ENCODE measurements at regions not wholly inside any gene's neighbourhood (a gene's known extent, or its start where the extent isn't known, plus 50 kb on each side); places are given as distances from the start of the nearest gene placed in this dataset.
"Not testable (repeated sequence)": the region's sequence is repeated elsewhere in the genome, so short reads cannot be mapped to it uniquely, and the experiment has no call there.

DNA sequence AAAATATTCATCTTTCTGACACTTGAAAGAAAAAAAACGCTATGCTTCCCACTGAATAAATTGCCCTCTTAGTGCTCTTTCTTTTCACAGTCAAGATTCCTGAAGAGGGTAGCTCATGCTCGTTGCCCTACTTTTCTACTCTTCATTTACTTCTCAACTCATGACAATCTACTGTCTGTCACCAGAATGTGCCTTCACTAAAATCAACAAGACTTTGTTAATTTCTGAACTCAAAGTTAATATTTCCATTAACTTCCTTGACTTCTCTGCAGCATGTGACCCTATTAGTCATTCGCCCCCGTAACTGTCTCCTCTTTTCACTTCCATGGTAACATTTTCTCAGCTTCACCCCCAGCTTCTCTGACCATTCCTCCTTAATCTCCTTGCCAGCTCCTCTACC lies 98.9 kb upstream of the MAPRE2 start:
- DNase-seq: no peak

DNA sequence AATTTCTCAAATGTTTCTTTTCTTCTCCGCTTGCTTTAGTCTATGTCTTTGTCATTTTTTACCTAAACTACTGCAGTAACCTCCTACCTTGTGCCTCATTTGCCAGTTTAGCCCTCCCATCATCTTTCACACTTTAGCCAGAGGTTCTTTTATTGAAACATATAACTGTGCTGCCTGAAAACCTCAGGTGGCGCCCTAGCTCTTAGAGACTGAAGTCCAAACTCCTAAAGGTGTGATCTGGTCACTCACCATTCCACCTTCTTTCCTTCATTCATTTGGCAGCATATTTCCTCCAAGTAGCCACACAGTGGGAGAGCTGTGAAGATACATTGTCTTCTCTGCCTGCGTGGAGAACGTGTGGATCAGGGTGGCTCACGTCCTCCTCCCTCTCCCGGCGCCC lies 98.2 kb upstream of the MAPRE2 start:
- no peak for DNase-seq

DNA sequence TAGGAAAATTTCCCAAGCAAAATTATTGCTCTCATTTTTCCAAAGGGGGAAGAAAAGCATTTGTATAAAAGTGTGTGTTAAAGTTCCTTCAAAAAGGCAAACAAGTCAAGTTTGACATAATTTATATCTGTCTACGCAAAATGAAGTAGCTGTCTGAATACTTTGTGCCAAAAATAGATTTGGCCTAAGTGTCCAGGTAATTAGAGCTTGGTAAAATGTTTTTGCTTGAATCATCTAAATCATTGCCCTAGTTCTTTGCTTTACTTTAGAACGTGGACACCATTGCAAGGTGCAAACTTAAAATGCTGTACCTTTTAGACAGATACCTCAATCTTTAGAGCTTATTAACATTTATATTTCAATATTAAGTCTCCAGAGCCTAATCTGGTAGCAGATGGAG lies 97.6 kb upstream of the MAPRE2 start:
- no peak for DNase-seq

DNA sequence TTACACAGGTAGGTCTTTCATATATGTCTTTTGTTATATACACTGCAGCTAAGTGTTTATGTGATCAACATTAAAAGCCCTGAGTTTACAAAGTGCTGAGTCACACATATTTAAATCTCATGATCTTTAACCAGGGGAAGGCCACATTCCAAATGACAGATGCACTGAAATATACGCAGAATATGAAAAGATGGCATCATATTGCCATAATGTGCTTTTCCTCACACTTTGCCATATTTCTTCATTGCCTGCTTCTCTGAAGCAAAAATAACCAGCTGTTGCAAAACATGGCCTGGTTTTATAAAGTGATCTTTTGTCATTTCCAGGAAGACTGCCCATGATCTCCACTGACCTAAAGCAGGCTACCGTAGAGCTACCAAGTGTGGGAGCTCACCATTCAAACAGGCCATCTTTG lies 93.5 kb upstream of the MAPRE2 start:
- no peak for DNase-seq

DNA sequence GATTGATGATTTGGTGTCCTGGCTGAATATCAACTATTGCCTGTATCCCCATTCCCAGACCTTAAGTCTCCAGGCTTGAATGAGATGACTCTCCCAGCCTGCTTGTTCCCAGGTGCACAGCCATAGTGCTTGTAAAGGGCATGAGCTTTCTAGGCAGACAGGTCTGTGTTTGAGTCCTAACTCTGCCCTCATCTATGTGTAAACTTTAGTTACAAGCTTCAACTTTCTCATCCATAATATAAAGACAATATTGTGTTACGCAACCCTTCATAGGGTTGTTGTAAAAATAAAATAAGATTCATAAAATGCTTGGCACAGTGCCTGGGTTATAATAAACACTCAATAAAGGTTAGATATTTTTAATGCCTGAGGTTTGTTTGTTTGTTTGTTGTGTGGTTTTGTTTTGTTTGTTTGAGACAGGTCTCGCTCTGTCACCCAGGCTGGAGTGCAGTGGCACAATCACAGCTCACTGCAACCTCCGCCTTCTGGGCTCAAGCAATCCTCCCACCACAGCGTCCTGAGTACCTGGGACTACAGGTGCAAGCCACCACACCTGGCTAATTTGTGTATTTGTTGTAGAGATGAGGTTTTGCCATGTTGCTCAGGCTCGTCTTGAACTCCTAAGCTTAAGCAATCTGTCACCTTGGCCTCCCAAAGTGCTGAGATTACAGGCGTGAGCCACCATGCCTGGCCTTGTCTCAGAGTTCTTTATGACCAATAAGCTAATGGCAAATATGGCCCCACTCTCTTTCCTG lies 89.4 kb upstream of the MAPRE2 start:
- DNase-seq: no peak

DNA sequence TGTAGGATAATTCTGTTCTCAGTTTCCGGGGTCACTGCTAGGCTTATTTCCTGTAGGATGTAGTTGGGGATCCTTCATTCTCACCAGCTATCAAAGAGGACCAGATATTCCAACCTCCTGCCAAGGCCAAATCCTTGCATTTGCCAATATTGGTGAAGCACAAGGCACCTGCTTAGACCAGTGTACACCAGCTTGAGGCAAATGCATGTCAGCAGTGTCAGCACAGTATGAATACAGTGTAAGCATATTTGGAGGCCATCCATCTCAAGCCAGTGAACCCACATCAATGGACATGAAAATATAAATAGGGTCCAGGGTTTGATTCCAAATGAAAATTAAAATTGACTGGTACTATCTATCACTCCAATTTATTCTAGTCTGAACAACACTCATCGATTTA lies 88.0 kb upstream of the MAPRE2 start:
- DNase-seq: no peak

DNA sequence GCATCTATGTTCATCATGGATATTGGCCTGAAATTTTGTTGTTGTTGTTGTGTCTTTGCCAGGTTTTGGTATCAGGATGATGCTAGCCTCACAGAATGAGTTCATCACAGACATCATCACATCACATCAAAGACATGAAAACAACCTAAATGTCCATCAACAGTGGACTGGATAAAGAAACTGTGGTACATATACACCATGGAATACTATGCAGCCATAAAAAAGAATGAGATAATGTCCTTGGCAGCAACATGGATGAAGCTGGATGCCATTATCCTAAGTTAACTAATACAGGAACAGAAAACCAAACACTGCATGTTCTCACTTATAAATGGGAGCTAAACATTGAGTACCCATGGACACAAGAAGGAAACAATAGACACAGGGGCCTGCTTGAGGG lies 85.7 kb upstream of the MAPRE2 start:
- DNase-seq: not testable (repeated sequence)

DNA sequence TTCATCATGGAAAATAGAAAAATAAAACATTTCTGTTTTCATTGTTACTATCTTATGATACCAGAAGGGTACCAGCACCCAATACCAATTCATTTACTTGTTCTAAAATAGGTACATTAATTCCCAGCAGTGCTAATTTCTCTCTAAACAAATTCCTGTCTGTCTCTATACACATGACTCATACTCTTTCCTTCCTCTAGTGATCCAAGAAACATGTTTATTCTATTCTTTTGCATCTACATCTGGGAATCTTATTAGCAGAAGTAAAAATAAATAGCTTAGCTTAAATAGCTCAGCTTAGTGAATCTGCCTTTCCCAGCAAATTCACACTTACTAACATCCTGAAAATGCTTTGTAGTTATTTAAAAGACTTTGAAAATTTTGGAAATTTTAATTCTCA lies 84.5 kb upstream of the MAPRE2 start:
- no peak for DNase-seq

DNA sequence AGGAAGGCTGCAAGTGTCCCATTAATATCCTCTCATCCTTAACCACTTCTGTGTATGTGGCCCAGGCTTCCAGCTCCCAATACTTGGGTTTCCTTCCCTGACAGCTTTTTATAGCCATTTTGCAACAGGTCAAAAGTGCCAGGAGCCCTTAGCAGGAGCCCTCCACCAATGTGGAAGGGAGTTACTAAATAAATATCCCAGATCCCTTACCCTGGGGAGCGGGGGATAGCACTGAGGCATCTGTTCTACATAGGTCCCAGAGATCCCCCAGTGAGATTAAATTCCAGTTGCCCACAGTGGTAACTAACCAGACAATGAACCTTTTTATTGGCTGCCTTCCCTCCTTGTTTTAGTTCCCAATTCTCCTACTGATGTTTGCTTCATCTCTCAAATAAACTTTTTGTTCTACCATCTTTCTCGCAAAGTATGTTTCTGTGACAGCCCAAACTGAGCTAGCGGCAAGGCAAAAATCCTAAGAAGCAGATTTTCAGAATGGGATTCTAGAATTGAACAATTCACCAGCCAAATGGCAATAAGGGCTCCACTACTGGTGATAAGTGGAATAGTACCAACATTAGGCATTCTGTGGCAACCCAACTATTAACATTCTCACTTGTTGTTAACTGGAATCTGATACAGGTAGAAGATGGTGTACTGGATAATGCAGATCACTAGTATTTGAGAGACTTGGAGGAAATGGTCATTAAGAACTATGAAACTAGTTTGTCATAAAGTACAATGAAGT lies 83.9 kb upstream of the MAPRE2 start:
- no peak for DNase-seq

DNA sequence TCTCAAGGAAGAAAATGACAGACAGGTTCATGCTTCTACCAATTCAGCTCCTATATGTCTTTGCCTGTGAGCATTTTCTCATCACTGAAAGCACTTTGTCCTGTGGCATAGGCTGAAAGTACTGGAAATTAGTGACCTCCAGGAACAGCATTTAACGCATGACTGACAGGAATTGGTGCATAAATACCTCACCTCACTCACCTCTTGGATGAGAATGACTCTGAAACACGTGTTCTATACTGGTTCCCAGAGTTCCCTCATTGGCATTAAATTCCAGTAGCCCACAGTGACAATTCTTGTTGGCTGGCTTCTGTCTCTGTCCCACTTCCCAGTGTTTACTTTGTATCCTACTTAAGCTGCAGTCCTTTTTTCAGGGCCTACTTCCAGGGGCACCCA lies 83.4 kb upstream of the MAPRE2 start:
- DNase-seq: no peak

DNA sequence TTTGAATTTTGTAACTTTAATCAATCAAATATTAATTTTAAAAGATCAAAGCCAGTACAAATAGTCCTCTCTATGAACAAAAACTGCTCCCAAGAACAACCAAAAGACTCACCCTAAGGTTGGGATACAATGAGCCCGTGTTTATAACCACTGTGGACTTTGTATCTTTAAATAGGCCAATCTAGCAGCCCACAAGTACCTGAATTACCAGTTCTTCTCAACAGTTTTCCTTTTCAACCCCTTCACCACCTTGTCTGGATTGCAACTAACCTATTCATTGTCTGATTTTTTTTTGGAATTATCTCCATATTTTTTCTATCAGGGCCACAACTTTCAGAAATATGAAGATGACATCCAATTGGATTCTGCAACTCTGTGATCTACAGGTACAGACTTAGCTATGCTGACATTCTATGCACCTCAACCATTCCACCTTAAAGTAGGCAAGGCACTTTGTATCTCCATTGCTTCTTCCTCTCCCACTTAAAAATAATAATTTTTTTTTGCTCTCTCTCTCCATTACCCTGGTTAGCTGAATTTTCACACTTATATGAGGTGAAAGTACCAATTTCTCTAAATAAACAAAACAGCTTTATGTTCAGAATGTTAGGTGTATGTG lies 81.9 kb upstream of the MAPRE2 start:
- no peak for DNase-seq

DNA sequence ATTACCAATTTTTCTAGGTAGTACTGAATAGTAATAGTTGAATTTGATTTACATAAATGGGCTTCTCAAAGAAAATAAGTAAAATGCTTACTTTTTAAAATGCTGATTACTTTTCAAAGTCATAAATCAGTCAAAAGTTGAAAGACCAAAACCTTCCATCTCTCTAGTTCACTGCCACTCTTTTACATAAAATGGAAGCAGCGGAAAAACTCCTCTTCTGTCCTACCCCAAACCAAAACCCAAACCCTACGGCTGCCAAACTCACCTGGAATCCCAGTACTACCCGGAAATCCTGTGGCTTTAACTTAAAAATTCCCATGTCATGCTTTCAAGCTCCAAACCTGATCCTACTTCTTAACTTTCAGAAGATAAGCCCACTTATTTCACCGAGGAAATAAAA lies 81.2 kb upstream of the MAPRE2 start:
- no peak for DNase-seq

DNA sequence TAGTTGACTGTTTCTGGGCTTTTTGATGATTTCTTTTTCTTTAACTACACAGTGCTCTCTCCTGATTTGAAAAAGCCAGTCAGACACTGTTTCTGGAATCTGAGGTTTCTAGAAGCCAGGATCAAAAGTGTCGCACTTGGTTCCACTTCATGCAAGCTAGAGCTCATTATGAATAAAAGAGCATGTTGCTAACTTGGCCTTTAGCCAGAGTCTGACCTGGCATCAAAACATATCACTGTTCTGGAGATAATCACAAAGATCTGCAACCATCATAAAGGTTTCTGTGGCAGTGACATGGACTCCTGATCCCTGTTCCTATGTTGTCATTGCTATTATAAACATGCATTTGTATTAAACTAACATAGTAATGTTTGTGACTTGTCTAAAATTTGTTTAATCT lies 76.1 kb upstream of the MAPRE2 start:
- peak; percentile 12 for DNase-seq

DNA sequence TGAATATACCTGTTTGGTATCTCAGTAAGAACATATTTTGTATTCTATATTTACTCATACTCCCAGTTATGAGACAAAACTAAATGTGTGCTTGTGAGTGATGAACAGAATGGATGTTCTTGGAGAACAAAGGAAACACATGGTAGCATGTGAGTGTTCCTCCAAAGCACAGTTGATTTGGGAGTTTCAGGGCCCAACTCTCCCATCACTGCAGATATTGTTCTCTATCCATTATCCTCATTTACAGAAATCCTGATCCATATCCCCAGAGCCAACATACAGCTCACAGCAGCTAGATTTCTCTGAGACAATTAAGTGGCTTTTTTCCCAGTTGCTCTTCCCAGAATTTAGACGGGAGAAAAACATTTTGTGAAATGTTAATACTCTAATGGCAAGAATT lies 75.6 kb upstream of the MAPRE2 start:
- no peak for DNase-seq

DNA sequence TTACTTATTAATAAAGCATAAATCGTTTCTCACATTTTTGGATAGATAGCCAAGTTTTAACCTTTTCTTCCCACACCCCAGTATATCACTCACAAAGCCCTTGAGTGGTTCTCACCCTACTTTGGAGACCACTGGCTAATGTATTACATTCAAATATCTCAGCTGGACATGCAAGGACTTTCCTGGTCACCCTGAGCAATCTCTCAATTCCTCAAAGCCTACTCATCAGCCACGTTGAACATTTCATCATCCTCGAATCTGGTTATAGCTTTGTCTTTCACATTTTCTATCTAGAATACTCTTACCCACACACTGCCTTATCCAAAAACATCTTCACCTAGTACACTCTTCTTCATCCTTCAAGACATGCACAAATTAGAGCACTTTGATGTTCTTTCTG lies 71.1 kb upstream of the MAPRE2 start:
- DNase-seq: no peak

DNA sequence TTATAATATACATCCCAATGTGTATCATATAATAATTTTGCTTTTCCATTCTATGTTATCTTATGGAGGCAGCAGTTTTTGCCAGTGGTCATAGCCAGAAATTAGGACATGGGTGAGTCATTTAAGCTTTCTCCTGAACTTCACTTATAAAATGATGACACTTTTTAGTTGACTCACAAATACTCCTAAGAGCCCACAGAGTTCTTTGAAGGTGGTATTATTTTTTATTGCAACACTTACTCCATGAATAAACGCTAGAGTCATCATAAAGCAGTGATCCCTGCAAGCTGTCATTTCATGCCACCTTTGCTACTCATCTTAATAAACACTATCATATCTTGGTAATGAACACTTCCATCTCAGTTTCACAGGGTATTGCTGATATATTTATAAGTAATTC lies 69.9 kb upstream of the MAPRE2 start:
- DNase-seq: no peak

DNA sequence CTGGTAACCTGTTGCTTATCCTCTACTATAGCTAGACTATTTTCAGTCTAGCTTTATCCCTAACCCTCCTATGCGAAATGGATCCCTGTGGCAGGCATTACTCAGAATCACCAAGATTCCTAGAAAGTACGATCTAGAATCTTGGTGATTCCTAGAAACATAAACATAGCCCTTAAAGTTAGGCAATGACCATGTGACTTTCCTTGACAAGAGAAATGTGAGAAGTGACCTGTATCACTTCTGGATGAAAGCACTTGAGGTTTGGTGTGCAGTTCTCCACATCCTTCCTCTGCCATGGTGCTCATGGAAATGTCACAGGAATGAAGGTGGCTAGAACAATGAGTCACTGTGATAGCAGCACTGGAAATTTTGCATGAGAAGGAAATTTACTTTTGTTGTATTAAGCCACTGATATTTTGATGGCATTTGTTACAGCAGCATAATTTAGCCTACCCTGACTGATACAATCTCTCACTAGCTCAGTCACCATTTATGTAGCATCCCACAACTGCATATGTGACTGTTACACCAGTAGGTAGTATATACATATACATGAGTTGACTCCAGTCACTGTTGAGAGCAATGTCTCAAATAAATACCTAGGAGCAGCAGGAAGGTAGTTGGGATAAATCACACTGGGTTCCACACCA lies 68.3 kb upstream of the MAPRE2 start:
- DNase-seq: no peak

DNA sequence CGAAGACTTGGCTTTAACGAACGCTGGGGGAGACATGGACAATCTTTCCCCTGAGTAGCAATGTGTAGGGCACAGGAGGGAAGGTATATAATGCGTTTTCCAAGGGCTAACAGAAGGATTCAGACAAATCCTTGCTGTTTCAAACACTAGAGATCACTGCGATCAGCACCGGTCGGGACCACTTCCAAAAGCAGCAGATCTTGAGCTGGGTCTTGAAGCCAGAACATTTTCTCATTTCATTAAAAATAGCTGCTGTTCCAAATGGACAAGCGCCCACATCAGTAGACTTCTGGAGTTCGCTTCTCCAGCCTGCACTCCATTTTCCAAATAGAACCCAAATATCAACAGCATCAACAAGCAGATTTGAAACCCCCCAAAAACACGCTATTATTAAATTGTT lies 65.1 kb upstream of the MAPRE2 start:
- no peak for DNase-seq

DNA sequence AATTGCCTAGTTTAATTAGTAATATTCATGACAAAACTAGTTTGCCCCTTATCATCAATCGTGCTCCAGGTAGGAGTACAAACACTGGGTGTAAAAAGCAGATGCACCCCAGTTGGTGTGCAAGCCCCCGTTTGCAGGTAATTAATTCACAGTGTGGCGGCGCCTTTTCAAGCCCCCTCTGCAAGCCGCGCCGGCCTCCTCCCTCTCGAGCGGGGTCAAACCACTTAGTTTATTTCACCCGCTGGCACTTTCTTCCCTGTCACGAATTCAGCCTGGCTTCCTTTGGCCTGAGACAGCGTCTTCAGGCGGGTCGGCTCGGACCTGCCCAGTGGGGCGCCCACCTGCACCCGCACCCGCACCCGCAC lies 64.7 kb upstream of the MAPRE2 start:
- no peak for DNase-seq

DNA sequence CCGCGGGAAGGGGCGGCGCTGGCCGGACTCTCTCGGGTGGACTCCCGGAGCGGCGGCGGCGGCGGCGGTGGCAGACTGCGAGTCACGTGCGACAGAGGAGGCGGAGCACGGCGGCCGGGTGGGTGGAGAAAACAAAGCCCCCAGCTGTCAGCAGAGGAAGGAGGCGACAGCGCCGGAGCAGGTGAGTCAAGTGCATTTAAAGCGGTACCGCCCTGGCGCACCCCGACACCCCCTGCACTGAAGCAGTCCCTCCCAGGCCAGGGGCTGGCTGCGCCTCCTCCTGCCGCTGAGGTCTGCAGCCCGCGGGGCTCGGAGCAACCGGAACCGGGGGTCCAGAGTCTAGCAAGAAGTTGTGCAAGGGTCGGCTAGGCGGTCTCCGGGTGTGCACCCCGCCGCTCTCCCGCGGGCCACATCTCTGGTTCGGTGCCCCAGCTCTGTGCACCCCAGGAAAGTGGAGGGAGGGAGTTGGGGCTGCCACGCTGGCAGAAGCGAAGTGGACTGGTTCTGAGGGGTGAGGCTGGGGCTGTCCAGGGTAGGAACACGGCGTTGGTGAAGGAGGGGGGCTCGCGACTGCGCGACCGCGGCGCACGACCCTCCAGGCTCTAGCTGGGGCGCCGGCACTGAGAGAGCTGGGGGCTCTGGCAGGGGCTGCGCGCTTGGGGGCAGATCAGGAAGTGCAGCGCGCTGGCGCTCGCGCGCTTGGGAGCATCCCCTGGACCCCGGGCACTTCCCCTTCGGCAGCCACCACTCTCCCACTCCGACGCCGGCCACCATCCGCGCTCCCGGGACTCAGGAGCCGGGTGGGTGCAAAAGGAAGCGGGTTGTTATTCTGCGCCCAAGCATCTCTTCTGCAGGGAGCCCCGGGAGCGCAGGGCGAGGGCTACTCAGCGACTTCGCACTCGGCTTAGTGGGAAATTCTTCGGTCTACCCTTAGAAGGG lies 64.0 kb upstream of the MAPRE2 start:
- DNase-seq: peak; percentile 78

DNA sequence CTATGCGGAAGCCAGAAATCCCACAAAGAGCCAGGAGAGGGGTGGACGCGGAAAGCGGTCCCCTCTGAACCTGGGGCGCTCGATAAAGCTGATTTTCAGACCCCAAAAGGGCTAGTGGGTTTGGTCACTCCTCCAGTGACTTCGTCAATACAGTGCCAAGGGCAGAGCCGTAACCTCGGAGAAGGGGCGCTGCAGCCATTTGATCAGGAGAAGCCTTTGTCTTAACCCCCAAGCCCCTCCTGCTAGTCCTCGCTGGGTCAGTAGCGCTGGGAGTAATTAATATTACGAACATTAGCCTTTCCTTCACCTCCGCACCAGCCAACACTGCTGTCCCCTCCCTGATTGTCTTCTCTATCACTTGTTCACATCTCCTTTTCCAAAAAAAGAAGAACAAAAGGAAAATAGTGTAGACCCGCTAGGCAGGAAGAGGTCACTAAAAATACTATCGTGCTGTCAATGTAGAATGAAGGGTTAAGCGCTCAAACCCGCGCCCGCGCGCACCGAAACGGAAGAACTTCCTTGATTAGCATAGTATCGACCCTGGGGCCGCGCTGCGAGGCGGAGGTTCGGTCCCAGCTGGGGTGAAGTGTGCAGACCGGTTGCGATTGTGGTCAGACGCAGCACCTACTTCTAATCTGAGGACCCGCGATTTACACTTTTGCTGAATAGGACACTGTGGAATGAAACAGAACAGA lies 63.2 kb upstream of the MAPRE2 start:
- peak; percentile 39 for DNase-seq

DNA sequence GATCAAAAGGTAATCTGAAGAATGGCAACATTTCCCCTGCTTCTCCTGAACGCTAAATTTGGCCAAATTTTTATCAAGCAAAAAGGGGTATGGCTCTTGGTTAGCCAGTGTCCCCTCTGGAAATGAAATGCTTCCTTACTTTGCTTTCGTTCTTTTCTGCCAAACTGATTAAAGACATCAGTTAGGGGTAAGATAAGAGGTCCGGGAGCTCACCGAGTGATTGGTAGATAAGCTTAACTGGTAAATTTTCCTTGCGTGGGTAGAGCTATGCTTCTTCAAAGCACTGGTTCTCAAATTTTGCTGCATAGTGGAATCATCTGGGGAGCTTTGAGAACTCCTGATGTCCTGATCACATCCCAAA lies 62.7 kb upstream of the MAPRE2 start:
- DNase-seq: no peak

Data from NCI-H2171 treated with DMSO at 0.1 percent for 48 hours (cell line).